Testis (tissue), 2 donors: ENCODE measurements at regions not wholly inside any gene's neighbourhood (a gene's known extent, or its start where the extent isn't known, plus 50 kb on each side); places are given as distances from the start of the nearest gene placed in this dataset.

Experiments used
- POLR2A ChIP-seq: fragments of 450-650 bp; IDR thresholded peaks from one replicate; pipeline ENCODE4 v1.6.1; 2017; ENCODE audit warnings: antibody characterized with exemption, mild to moderate bottlenecking, moderate library complexity
- TF ChIP-seq, protein P1 (sequence below), 3 experiments: fragments of 450-650 bp in 2 of 3; fragments of 200-600 bp in 1 of 3; sonication (generic) in 1 of 3; IDR thresholded peaks; one replicate each; pipeline ENCODE4 v1.5.1; 2016 to 2019; ENCODE audit warnings: antibody characterized with exemption in 3 of 3, mild to moderate bottlenecking in 2 of 3, moderate library complexity in 1 of 3

DNA sequence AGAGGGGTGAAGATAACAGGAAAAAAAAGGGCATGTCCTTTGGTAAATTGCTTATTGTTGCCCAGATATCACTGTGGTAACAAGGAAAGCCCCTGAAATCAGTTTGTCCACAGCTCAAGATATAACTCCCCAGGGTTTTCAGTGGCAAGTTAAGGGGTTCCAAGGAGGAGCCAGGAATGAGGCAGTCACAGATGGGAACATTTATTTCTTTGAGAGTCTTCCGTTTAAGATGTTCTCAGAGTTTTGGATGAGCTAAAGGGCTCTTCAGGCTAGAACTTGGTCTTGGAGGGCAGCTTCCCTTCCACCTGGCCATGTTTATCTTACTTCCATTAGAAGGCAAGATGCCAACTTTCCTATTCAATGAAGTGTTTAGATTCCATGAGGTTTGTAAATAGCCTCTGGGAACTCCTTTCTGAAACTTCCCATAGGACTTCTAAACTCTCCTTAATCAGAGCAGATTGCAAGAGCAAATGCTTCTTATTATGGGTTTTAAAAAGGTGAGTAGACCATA, 277.6 kb upstream of the TNC start:
- TF ChIP-seq, protein P1, sequence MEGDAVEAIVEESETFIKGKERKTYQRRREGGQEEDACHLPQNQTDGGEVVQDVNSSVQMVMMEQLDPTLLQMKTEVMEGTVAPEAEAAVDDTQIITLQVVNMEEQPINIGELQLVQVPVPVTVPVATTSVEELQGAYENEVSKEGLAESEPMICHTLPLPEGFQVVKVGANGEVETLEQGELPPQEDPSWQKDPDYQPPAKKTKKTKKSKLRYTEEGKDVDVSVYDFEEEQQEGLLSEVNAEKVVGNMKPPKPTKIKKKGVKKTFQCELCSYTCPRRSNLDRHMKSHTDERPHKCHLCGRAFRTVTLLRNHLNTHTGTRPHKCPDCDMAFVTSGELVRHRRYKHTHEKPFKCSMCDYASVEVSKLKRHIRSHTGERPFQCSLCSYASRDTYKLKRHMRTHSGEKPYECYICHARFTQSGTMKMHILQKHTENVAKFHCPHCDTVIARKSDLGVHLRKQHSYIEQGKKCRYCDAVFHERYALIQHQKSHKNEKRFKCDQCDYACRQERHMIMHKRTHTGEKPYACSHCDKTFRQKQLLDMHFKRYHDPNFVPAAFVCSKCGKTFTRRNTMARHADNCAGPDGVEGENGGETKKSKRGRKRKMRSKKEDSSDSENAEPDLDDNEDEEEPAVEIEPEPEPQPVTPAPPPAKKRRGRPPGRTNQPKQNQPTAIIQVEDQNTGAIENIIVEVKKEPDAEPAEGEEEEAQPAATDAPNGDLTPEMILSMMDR (IDR thresholded peaks at IDR 0.05) = no peak
- no peak for TF ChIP-seq POLR2A
